Sciatic nerve (tissue), 2 donors: ENCODE measurements at regions not wholly inside any gene's neighbourhood (a gene's known extent, or its start where the extent isn't known, plus 50 kb on each side); places are given as distances from the start of the nearest gene placed in this dataset.

Source experiments
- ATAC-seq: fragments of 200-7000 bp; cut with Tn5 transposase; one replicate; pipeline ENCODE4 v1.9.1; 2020; ENCODE audit warnings: mild to moderate bottlenecking, moderate library complexity
- DNase-seq: peaks from one replicate; pipeline ENCODE4 v3.0.0-alpha.2; 2020; ENCODE audit warnings: low spot score
- intact Hi-C: fragments of 100-400 bp; cut with DNase I; formaldehyde crosslinking; loops from one replicate; pipeline ENCODE4 v1.14.2; 2022
- donor health status: DM: no; HTN: no; CAD: no.
- donor health status: DM: no; HTN: no; CAD: no.

- DNase-seq (no peak), ATAC-seq (no peak)
- intact Hi-C loops = no loop called here
Measured at GRCh38 chr7:115267503-115267902, 345.6 kb downstream of the MDFIC start.

- intact Hi-C loops = no loop called here
- DNase-seq = no peak
- no peak for ATAC-seq
Measured at GRCh38 chr7:115260381-115260780, 338.5 kb downstream of the MDFIC start.

GRCh38 chr7:115252461-115252860, 330.6 kb downstream of the MDFIC start:
- ATAC-seq = no peak
- intact Hi-C loops = no loop called here
- DNase-seq = no peak

GRCh38 chr7:115249080-115249479, 327.2 kb downstream of the MDFIC start:
- DNase-seq (no peak), ATAC-seq (no peak)
- intact Hi-C loops = loop anchor here (1.0 kb wide), 1 partner anchor 19 kb away; no protein-coding TSS in a partner anchor

GRCh38 chr7:115241151-115241550, 319.3 kb downstream of the MDFIC start:
- no peak for DNase-seq
- intact Hi-C loops = no loop called here
- ATAC-seq = no peak

GRCh38 chr7:115240242-115240641, 318.3 kb downstream of the MDFIC start:
- intact Hi-C loops = no loop called here
- ATAC-seq (no peak), DNase-seq (no peak)

- intact Hi-C loops = no loop called here
- ATAC-seq = no peak
Measured at GRCh38 chr7:115235075-115235474, 313.2 kb downstream of the MDFIC start.

GRCh38 chr7:115233809-115234208, 311.9 kb downstream of the MDFIC start:
- intact Hi-C loops = no loop called here
- ATAC-seq (no peak), DNase-seq (no peak)

More at GRCh38 chr7:115235075-115235474, 313.2 kb downstream of the MDFIC start:
- no peak for DNase-seq

GRCh38 chr7:115232041-115232440, 310.1 kb downstream of the MDFIC start:
- DNase-seq (no peak), ATAC-seq (no peak)
- intact Hi-C loops = no loop called here

GRCh38 chr7:115230882-115231571, 309.1 kb downstream of the MDFIC start:
- ATAC-seq (peak; percentile 41), DNase-seq (no peak)
- intact Hi-C loops = loop anchor here (1.0 kb wide), 1 partner anchor 18 kb away; no protein-coding TSS in a partner anchor

GRCh38 chr7:115229401-115230105, 307.7 kb downstream of the MDFIC start:
- no peak for ATAC-seq
- intact Hi-C loops = loop anchor here (1.0 kb wide), 1 partner anchor 20 kb away; no protein-coding TSS in a partner anchor
- DNase-seq = no peak

- DNase-seq = no peak
- ATAC-seq = peak; percentile 68
- intact Hi-C loops = no loop called here
Measured at GRCh38 chr7:115227473-115228235, 305.8 kb downstream of the MDFIC start.

GRCh38 chr7:115226410-115226809, 304.5 kb downstream of the MDFIC start:
- intact Hi-C loops = no loop called here
- DNase-seq (no peak), ATAC-seq (no peak)

GRCh38 chr7:115224922-115225321, 303.0 kb downstream of the MDFIC start:
- ATAC-seq (no peak), DNase-seq (no peak)
- intact Hi-C loops = no loop called here

GRCh38 chr7:115223959-115224358, 302.1 kb downstream of the MDFIC start:
- intact Hi-C loops = no loop called here
- ATAC-seq (no peak), DNase-seq (no peak)

- intact Hi-C loops = no loop called here
- ATAC-seq = no peak
Measured at GRCh38 chr7:115221456-115221855, 299.6 kb downstream of the MDFIC start.

GRCh38 chr7:115218076-115218475, 296.2 kb downstream of the MDFIC start:
- ATAC-seq = no peak
- intact Hi-C loops = no loop called here
- DNase-seq = no peak

More at GRCh38 chr7:115221456-115221855, 299.6 kb downstream of the MDFIC start:
- DNase-seq = no peak

- ATAC-seq = no peak
- intact Hi-C loops = no loop called here
- DNase-seq = no peak
Measured at GRCh38 chr7:115217373-115217772, 295.5 kb downstream of the MDFIC start.

GRCh38 chr7:115216652-115217051, 294.8 kb downstream of the MDFIC start:
- intact Hi-C loops = no loop called here
- ATAC-seq (no peak), DNase-seq (no peak)

- ATAC-seq (no peak), DNase-seq (no peak)
- intact Hi-C loops = no loop called here
Measured at GRCh38 chr7:115211171-115211570, 289.3 kb downstream of the MDFIC start.
